ENCODE measurements at regions not wholly inside any gene's neighbourhood (a gene's known extent, or its start where the extent isn't known, plus 50 kb on each side); places are given as distances from the start of the nearest gene placed in this dataset.
"Not testable (repeated sequence)": the region's sequence is repeated elsewhere in the genome, so short reads cannot be mapped to it uniquely, and the experiment has no call there.

DNA sequence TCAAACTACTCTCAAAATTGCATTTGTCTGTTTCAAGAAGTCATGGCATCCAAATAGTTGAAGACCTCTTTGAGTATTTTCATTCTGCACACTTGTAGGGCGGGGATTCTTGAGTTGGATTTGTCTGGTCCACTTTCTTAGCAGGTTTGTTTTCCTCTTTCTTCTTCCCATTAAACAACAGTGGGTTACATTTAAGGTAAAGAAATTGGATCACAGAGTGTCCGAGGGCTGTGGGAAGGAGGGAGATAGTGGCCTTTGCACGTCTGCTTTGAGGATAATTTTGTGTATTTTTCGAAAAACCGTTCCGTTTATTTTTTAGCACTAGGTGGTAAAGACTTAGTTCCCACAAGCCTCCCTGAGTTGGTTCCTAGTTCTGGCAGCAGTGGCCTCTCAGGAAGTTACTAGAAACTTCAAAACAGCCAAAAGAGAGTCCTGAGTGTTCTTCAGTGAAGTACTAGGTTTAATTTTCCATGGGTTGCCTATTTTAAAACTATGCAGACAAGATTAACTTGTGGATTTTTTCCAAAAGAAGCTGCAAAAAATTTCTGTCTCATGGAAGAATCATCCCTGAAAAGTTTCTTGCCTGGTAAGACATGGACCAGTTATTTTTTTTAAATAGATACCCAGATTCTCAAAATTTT lies 107.9 kb downstream of the CDC42EP3 start:
- FAIRE-seq (no peak), DNase-seq (ENCODE audit: insufficient read length) (no peak)
- TF ChIP-seq POLR2AphosphoS5 (IDR thresholded peaks at IDR 0.05; ENCODE audit: low read depth, low read length) (no peak), TAF1 (IDR thresholded peaks at IDR 0.05; ENCODE audit: borderline replicate concordance, low read depth, low read length) (no peak), POLR2A (IDR thresholded peaks at IDR 0.05; ENCODE audit: low read depth, low read length) (no peak)

DNA sequence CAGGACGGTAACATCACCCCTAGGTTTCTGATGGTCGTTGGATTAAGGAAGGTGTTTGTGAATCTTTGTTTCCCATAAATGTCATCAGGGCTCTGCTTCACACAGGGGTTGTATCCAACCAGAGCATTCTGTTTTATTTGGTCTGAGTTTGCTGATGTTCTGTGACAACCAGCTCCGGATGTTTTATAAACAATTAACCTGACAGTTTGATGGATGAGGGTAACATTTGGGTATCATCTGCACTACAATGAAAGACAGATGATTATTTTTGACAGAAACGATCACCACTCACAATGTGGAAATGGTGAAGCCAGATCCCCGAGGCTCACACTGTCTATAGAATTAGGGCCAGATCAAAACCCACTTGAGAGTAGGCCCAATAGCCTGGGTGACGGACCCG lies 107.1 kb downstream of the CDC42EP3 start:
- no peak for TF ChIP-seq POLR2A (IDR thresholded peaks at IDR 0.05; ENCODE audit: low read depth, low read length)
- TF ChIP-seq TAF1 (IDR thresholded peaks at IDR 0.05; ENCODE audit: borderline replicate concordance, low read depth, low read length): no peak
- TF ChIP-seq POLR2AphosphoS5 (IDR thresholded peaks at IDR 0.05; ENCODE audit: low read depth, low read length): no peak
- no peak for DNase-seq (ENCODE audit: insufficient read length)
- FAIRE-seq: no peak

DNA sequence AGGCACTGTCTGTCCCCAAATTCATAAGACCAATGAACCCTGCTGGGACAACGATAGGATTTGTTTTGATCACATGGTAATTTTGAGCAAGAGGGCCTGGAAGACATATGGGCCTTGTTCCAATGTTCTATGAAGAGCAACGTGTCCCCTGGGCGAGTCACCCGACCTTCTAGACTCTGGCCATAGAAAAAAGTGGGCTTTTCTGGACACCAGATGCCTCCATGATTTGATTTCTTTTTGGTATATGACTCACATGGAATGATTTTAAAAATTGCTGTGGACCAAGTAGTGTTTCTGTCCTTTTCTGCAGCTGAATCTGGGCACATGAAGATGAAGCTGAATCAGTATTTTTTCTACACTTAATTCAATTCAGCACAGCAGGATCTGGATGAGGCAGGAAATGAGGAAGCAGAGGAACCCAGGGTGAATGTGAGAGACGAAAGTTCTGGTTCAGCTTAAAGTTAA lies 104.9 kb downstream of the CDC42EP3 start:
- no peak for TF ChIP-seq POLR2A (IDR thresholded peaks at IDR 0.05; ENCODE audit: low read depth, low read length)
- no peak for TF ChIP-seq TAF1 (IDR thresholded peaks at IDR 0.05; ENCODE audit: borderline replicate concordance, low read depth, low read length)
- TF ChIP-seq POLR2AphosphoS5 (IDR thresholded peaks at IDR 0.05; ENCODE audit: low read depth, low read length): no peak
- FAIRE-seq: no peak

DNA sequence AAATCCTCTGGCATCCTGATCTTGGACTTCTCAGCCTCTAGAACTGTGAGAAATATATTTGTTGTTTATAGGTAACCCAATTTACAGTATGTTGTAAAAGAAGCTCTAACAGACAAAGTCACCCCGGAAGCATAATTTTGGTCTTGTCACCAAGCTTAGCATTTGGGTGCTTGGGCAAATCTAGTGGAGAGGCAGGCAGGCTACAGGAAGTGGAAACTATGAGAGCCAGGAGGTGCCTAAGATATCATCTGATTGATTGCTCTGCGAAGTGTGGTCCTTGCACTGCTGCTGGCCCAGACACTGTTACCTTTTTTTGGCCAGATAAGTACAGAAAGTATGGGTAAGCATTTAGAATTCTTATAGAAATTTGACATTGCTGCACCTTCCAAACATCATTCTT lies 102.9 kb downstream of the CDC42EP3 start:
- no peak for DNase-seq (ENCODE audit: insufficient read length)
- no peak for FAIRE-seq
- TF ChIP-seq POLR2AphosphoS5 (IDR thresholded peaks at IDR 0.05; ENCODE audit: low read depth, low read length): no peak

More for the DNA sequence above, 104.9 kb downstream of the CDC42EP3 start:
- DNase-seq (ENCODE audit: insufficient read length): no peak

DNA sequence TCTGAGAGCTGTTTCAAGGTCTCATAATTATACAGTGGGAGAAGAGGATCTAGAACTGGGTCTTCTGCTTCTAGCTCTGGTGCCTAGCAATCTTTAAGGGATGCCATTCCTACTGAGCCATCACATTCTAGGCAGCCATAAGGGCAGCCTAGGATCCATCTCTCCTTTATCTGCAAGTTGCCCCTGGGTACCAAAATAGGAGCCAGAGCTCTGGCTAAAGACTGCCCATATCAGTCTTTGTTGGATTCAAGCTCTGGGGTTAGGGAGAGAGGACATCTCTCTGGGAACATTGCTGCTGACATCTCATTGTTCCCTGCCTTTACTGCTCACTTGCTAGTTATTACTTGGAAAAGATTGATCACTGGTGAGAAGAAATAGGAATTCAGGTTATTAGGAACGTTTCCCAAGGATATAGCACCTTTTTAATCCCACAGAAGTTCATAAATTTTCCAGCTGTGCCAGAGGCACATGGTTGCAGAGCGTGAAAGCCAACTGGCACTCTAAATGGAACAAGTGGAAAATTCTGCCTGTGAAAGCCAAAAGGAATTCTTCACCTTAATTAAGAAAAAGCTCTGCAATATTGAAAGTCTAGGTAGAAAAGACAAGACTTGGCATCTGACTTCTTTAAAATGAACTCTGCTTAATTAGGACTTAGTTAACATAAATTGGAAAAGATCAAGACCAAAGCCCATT lies 102.2 kb downstream of the CDC42EP3 start:
- no peak for TF ChIP-seq POLR2AphosphoS5 (IDR thresholded peaks at IDR 0.05; ENCODE audit: low read depth, low read length)
- no peak for TF ChIP-seq TAF1 (IDR thresholded peaks at IDR 0.05; ENCODE audit: borderline replicate concordance, low read depth, low read length)
- no peak for TF ChIP-seq POLR2A (IDR thresholded peaks at IDR 0.05; ENCODE audit: low read depth, low read length)
- FAIRE-seq (no peak), DNase-seq (ENCODE audit: insufficient read length) (no peak)

DNA sequence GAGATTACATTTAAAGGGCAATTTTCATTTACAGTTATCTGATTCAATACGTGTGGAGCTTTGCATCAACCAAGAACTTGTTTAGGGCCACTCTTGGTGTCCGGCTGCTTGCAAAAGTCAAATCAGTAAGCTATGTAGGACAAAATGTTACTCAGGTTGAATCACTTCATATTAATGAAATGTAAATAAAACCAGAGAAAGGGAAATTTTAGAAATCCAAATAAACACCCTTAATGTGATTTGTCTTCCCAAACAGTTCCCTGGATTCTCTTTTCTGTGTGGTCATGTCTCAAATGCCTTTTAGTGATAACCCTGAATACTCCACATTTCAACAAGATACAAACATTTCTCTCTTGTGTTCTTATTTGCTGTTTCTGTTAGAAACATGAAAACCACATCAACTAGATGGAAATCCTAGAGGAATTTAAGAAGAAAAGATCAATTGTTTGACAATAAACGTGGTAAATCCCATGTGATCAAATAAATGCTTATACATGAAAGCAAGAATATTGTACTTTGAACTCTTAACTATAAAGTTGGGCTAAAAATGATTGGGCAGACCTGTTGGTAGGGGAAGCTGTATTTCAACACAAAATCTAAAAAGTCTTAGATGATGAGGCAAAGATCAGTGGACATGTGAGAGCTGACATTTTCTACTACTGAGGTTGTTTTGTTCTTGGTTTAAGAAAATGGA lies 101.3 kb downstream of the CDC42EP3 start:
- no peak for DNase-seq (ENCODE audit: insufficient read length)
- FAIRE-seq: no peak
- no peak for TF ChIP-seq POLR2A (IDR thresholded peaks at IDR 0.05; ENCODE audit: low read depth, low read length)

DNA sequence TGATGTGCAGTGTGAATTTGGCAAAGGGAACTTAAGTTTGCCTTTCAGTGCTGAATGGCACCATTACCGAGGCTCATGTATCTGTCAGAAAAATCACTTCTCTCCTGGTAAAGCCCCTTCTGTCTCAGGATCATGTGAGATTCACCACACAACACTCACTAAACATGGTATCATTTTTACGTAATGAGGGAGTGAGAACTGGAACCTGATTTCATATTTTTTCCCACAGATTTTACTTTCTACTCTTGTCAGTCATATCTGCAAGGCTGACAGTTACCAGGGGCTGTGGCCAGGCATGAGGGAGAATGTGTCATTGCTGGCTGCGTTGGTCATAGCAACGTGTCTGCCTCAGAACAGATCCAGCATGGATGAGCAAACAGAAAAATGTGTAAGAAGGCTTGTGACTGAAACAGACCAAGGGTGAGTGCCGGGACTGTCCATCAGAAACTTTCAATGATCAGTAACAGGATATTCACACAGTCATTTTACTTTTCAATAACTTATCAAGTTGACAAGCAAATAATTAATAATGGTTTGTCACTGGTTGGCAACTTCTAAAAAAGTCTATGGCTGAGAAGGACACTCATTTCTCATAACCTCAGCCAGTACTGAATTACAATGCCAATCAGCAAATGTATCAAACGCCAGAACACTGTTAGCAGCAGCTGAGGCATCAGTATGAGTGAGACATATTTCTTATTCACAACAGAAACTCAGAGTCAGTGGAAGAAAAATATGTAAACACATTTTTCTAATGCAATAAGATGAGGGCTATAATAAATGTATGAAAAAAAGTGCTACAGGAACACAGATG lies 100.5 kb downstream of the CDC42EP3 start:
- FAIRE-seq: peak; percentile 92
- DNase-seq (ENCODE audit: insufficient read length): no peak
- TF ChIP-seq POLR2A (IDR thresholded peaks at IDR 0.05; ENCODE audit: low read depth, low read length) (peak; percentile 43; the same call in 1 of the 2 replicates), TAF1 (IDR thresholded peaks at IDR 0.05; ENCODE audit: borderline replicate concordance, low read depth, low read length) (no peak), POLR2AphosphoS5 (IDR thresholded peaks at IDR 0.05; ENCODE audit: low read depth, low read length) (peak; percentile 37; the same call in 1 of the 2 replicates)

DNA sequence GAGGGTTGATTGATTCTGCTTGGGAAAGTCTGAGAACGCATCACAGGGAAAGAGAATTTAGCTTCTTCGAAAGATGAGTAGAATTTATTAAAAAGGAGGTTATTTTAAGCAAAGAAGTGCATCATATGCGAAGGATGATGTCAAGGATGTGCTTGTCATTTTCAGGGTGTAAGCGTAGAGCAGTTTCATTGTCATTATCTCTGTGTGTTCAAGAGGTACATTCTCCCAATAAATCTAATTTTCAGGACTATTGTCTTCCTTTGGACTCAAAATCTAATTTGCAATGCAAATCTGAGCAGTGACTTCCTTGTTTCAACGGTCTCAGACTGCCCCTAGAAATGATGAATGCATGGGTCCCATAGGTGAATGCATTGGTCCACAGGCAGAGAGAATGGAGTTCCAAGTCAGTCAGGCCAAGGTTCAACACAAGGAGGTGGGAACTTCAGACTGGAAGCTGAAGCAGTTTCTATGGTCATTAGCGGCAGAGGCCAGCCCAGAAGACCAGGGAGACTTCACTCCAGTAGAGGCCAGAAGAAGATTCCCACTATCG lies 99.8 kb downstream of the CDC42EP3 start:
- 0 out of 2 replicates have a peak, but pooled peaks have one; percentile 56 for TF ChIP-seq POLR2AphosphoS5 (IDR thresholded peaks at IDR 0.05; ENCODE audit: low read depth, low read length)
- TF ChIP-seq TAF1 (IDR thresholded peaks at IDR 0.05; ENCODE audit: borderline replicate concordance, low read depth, low read length): no peak
- peak; percentile 41; the same call in 1 of the 2 replicates for TF ChIP-seq POLR2A (IDR thresholded peaks at IDR 0.05; ENCODE audit: low read depth, low read length)
- DNase-seq (ENCODE audit: insufficient read length) (no peak), FAIRE-seq (peak; percentile 61)

DNA sequence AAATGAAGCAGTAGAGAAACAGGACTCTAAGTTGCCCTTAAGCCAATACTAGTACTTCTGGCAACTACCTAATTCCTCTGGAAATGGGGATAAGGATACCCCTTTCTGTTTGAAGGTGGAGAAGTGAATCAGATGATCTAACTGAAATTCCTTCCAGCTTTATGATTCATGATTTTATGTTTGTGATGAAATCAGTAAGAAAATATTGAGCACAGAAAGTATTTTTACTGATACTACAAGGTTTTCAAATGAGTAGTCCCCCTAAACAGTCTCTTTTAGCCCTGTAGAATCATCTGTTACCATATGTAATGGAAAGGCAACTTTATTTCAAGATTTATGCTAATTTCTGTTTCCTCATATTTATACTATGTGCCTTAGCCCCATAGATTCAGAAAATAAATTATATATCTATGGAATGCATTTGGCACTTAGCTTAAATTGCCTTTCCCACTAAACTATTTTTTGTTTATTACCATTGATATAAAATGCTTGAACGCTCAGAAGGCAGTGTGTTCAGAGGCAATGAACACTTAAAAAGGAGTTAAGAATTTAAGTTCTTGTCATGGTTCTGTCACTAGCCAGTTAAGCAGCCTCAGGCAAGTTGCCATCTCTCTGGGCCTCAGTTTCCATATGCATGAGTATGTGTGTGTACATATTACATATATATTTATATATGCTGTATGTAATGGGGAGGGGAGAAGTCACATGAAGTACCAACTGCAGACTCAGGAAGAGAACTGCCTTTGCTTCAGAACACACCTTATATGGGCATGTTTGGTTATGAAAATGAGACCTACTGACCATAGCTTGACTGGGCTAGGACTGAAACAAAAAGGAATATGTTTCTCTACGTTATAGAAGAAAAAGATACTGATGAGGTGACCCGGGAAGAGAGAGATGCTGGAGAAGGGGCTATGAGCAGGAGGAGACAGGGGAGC lies 97.7 kb downstream of the CDC42EP3 start:
- TF ChIP-seq TAF1 (IDR thresholded peaks at IDR 0.05; ENCODE audit: borderline replicate concordance, low read depth, low read length) (no peak), POLR2AphosphoS5 (IDR thresholded peaks at IDR 0.05; ENCODE audit: low read depth, low read length) (no peak), POLR2A (IDR thresholded peaks at IDR 0.05; ENCODE audit: low read depth, low read length) (no peak)
- DNase-seq (ENCODE audit: insufficient read length) (no peak), FAIRE-seq (peak; percentile 80)

DNA sequence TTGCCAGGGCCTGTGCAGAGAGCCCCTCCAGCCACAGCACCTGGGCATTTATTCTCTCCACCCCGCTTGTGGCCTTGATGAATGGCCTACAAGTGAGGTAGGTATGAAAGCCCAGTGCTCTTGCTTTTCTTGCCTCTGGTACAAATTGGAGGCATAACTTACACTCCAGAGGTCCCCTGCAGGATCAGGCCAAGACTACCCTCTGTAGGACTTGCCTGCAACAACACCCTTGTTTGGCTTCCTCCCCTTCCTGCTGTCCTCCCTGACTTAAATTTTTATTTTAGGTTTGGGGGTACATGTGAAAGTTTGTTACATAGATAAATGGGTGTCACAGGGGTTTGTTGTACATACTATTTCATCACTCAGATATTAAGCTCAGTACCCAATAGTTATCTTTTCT lies 95.7 kb downstream of the CDC42EP3 start:
- TF ChIP-seq TAF1 (IDR thresholded peaks at IDR 0.05; ENCODE audit: borderline replicate concordance, low read depth, low read length) (no peak), POLR2AphosphoS5 (IDR thresholded peaks at IDR 0.05; ENCODE audit: low read depth, low read length) (no peak), POLR2A (IDR thresholded peaks at IDR 0.05; ENCODE audit: low read depth, low read length) (no peak)
- FAIRE-seq: no peak
- no peak for DNase-seq (ENCODE audit: insufficient read length)

DNA sequence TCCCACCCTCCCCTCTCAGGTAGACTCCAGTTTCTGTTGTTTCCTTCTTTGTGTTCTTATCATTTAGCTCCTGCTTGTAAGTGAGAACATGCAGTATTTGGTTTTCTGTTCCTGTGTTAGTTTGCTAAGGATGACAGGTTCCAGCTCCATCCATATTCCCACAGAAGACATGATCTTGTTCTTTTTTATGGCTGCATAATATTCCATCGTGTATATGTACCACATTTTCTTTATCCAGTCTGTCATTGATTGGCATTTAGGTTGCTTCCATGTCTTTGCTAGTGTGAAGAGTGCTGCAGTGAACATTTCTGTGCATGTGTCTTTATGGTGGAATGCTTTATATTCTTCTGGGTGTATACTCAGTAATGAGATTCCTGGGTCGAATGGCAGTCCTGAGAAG lies 95.2 kb downstream of the CDC42EP3 start:
- DNase-seq (ENCODE audit: insufficient read length); FAIRE-seq: not testable (repeated sequence)
